Hindlimb muscle (tissue), 1 donor: ENCODE measurements at regions not wholly inside any gene's neighbourhood (a gene's known extent, or its start where the extent isn't known, plus 50 kb on each side); places are given as distances from the start of the nearest gene placed in this dataset.
"Not testable (repeated sequence)": the region's sequence is repeated elsewhere in the genome, so short reads cannot be mapped to it uniquely, and the experiment has no call there.

Source experiments
- DNase-seq: peaks from one replicate; pipeline ENCODE4 v3.0.0-alpha.2; 2013

DNA sequence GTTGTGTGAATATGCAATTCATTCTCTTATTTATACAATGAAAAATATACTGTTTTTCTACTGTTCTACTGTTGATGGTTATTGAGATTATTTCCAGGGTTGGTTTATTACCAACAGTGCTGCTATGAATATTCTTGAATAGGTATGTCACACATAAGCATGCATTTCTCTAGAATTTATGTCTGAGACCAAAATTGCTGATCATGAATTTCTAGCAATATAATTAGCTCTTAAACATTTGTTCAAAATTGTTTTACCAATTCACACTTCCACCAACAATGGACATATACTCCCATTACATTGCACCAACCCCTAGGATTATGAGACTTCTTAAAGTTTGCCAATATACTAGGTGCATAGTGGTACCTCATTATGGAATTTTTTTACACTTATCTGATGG lies 164.1 kb upstream of the KCNQ5 start:
- no peak for DNase-seq

DNA sequence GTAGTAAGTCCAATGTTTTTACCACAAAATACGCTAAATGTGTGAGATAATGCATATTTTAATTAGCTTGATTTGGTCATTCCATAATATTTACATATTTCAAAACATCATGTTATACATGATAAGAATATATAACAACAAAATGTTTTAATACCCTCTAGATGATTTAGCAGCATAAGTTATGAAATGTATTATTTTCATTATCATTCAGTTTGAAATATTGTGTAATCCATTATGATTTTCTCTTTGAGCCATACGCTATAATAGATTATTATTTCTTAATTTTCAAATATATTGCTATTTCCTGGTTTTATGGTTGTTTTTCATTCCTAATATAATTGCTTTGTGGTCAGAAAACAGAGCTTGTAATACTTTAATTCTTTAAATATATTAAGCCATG lies 163.3 kb upstream of the KCNQ5 start:
- DNase-seq, result no peak

DNA sequence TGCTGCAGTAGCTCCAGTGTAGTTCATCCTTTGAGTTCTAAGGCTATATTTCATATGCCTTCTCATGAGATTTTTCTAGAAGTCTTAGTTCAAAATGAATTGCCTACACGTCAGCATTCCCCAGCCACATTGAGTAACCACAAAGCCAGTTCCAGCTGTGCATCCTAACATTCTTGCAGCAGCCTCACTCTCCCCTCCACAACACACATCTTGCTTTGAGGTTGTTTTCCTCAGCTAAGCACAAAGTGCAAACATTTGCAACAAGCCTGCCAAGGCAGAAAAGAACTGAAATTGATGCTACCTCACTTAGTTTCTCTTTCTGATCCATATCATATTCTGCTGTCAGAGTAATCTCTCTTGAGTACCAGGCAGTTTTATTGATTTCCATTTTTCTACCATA lies 160.7 kb upstream of the KCNQ5 start:
- DNase-seq, result no peak

DNA sequence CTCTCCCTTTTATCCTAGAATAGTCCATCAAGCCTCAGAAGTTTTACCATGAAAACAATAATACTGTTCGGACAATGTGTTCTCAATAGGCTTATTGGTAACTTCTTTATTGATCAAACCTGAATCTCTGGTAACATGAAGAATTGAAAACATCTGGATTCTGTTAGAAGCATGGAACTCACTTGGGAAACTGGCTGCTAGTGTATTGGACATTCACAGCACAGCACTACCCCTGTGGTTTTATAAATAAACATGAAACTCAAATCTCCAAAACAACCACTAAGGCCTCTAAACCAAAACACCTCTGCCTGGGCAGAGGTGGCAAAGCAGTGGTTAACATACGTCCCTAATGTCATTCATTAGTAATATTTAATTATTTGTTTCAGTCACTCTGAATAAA lies 157.6 kb upstream of the KCNQ5 start:
- DNase-seq, result no peak

DNA sequence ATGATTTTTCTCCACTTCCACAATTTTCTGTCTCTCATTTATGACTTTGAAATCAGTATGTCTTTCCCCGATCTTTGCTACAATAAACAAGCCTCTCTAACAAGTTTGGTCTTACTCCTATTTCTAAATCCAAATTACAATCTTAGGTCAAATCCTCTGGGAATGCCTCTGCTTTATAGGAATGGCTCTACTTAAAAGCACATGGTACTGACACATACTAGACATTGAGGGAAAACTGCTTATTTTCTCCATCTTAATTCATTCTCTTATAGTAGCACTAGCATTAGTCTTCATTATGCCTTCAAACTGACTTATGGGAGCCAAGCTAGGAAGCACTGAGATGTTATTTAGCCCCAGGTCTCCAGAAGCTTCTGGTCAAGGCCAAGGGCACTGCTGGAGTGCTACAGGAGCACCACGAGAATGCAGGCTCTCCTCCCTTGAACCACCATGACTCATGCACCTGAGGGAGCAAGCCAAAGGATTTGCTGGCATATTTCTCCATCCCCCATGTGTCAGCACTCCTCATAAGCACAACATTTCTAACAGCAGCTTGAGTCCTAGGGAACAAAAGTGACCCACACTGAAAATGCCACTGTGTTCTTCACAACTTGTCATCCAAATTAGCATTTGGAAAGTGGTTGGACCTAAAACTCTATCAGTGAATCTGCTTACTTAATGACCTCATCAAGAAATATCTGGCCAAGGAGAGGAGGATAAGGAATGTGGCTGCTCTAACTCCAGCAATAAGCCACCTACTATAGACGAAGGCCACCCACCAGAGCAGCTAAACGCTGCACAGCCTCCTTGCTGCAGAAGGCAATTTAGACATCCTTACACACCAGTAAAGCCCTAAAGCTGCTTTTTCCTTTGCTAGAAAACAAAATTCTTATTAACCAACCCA lies 156.8 kb upstream of the KCNQ5 start:
- DNase-seq, result no peak

DNA sequence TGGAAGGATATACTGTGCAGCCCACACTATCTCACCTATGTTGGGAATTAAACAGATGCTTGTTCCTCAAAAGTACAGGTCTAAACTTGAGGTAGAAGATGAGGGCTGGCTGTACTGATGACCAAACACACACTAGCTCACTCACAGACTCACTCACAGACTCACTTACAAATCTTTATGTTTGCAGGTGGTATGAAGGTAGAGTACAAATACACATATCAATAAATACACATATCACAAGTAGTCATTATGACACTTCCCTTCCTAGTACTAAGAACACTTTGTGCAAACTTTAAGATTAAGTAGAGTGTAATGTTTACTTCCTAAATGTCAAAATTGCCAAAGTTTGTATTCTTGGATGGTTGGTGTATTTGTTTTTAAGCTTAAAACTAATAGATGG lies 155.4 kb upstream of the KCNQ5 start:
- no peak for DNase-seq

DNA sequence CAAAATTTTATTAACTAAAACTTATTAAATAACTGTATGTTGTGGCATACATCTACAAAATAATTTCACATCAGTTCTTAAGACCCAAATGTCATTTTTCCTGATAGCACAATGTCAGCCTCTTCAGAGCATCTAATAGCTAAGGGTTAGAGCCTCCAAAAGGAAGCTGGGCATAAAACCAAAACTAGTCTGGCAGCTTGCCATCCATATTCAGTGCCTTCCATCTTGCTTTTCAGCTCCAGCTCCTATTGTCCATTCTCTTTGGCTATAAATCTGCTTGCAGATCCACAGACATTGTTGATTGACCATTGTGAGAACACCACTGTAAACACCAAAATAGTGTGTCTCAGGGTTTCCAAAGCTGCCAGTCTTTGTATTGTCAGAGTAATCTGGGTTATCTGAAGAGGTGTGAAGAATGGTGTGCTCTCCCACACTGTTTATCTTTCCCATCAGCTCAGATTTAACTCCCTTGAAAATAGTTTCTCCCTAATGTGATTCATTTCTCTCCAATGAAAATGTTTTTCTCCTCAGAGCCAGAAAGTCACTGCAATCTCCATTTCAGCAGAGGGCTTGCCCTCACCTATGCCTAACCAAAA lies 154.8 kb upstream of the KCNQ5 start:
- no peak for DNase-seq

DNA sequence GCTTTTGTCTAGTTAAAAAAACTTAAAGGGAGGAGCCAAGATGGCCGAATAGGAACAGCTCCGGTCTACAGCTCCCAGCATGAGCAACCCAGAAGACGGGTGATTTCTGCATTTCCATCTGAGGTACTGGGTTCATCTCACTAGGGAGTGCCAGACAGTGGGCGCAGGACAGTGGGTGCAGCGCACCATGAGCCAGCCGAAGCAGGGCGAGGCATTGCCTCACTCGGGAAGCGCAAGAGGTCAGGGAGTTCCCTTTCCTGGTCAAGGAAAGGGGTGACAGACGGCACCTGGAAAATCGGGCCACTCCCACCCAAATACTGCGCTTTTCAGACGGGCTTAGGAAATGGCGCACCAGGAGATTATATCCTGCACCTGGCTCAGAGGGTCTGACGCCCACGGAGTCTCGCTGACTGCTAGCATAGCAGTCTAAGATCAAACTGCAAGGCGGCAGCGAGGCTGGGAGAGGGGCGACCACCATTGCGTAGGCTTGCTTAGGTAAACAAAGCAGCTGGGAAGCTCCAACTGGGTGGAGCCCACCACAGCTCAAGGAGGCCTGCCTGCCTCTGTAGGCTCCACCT lies 152.4 kb upstream of the KCNQ5 start:
- not testable (repeated sequence) for DNase-seq

DNA sequence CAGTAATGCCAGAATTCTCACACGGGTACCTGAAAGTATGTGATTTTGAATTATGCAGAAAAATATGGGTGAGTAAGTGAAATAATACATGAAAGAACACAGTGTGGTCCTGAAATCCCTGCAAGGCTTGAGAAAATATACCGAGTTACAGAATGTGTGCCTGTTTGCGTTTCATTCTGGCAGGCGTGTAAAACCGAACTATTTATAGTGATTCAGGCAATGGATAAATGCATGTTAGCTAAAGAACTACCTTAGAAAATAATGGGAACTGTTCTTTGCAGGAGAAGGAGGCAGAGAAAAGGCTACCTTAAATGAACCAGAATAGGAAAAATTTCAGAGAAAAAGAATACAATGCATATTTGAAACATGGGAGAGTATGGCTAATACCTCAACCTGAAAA lies 145.8 kb upstream of the KCNQ5 start:
- DNase-seq, result no peak

DNA sequence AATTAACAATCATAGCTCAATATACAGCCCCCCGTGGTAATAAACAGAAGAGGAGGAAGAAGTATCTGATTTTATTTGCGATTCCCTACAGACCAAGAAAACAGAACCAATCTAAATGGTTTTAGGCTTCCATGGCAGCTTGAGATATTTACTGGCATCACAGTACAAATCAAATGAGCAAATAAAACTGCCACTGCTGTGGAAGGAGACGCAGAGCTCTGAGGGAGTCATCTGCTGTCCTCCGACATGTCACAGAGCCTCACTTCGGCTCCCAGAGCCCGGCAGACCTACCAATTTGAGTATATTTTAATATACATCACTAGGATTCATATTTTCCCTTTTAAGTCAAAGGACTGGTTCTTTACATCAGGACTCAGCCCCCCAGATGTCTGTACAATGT lies 145.2 kb upstream of the KCNQ5 start:
- no peak for DNase-seq

DNA sequence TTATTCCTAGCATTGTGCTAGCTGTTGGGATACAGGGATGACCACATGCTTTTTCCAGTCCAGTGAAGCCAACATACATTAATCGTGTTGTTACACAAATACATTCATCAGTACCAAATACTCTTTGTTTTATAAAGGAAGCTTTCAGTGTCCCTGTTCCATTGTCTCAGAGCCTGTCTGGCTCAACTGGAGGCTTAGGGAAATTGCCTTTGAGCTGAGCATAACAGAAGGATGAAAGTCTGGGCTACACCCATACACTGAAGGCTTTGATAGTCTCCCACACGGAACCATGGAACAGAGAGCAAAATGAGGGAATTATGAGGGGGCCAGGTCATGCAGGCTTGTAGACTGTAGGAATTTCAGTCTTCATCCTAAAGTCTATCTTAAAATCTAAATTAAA lies 126.4 kb upstream of the KCNQ5 start:
- no peak for DNase-seq

DNA sequence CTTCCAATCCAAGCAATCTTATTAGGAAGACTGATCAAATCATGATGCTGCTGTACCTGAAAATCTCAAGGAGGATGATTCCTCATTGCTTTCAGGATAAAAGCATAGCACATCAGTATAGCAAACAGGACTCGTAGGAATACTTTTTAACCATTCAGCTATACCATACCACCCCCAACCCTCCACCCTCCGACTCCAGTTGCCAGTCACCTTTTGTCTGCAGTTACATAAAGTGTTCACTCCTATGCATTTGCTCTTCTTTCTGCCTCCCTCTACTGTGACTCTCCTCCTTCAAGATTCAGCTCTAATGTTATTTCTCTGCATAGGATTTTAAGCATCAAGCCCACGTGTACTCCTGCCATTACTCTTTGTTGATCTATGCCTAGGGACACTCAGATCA lies 124.7 kb upstream of the KCNQ5 start:
- DNase-seq, result no peak

DNA sequence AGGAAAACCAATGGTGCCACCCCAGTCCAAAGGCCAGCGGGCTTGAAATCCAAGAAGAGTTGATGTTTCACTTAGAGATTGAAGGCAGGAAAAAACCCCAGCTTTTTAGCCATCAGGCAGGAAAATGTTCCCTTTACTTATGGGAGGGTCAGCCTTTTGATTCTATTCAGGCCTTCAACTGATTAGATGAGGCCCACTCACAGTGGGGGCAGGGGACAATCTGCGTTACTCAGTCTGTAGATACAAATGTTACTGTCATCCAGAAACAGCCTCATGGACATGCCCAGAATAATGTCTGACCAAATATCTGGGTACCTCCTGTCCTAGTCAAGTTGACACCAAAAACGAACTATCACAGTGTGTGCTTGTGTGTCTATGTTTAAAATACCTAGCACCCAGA lies 121.2 kb upstream of the KCNQ5 start:
- no peak for DNase-seq

DNA sequence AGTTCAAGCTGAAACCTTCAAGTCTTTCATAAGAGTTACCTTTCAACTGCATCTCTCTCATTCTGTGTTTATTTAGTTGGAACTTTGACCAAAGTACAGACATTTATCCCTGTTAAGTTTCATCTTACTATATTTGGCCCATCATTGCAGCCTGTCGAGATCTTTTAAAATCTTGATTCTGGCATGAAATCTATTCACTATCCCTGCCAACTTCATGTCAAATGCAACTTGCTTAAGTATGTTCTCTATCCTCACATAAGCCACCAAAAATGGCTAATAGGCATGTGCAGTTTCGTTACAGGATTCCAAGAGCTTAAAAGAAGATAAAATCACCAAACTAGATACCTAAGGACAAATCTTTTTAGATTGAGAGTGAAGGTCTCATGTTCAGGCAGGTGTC lies 117.5 kb upstream of the KCNQ5 start:
- no peak for DNase-seq

DNA sequence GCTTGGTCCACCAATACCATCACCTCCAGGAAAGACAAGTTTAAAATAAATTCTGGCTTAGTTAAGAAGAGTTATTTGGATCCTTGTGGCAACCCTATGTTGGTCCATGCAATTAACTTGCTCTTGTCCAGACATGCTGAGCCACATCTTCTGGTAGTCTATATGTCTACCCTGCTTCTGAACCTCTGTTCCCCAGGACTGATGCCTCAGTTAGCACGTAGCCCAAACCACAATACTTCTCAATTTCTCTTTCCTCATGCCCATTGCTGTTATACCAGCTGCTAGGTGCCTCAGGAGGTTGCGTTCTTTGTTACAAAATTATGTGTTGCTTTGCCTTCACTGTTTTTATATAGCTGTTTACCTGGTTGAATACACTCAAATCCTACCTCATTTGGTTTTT lies 116.4 kb upstream of the KCNQ5 start:
- DNase-seq, result no peak

DNA sequence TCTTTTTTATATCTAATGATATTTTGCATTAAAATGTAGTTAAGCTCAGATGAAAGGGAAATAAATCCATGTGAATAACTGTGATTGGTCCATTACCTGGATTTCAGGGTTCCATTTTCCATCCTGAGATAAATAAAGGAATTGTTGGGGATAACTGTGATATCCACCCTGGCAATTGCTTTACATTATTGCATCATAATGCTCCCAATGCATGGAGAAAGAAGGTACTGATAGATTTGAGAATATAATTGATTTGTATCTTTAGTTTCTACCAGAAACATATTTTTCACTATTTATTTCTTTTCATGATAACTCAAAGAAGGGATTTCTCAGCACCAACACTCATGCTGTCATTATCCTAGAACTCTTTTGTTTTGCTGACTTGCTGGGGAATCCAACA lies 102.0 kb upstream of the KCNQ5 start:
- no peak for DNase-seq

DNA sequence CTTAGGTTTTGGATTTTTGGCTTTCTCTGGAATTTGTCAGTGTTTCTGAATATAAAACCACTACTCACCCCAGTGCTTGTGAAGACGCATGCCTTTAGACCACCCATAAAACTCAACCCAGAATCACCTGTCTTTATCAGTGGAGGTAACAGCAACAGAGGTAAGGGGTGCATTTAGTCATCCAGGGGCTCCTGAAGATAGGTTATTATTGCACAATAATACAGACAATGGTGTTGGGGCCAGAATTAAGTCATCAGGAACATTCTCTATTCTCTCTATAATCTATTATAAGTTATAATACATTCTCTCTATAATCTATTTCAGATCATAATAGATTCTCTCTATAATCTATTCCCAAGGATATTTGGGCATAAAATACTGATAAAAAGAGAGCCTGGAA lies 100.2 kb upstream of the KCNQ5 start:
- DNase-seq, result no peak

DNA sequence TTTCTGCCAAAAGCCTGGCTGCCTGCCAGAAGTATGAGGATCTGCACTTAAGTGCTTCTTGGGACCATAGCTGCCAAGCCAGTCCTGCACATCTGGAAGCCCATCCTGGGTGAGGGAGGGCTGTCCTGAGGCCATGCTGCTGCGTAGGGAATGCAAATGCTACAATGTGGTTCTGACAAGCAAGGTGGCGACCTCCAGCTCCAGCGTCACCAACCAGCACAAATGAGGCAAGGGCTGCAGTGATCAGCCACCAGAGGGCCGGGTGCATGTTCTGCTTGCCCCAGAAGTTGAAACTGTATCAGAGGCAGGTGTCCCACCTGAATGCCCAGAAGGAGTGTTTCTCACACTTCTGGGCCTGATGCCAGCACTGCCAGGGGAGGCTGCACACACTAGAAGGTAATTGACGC lies 99.1 kb upstream of the KCNQ5 start:
- DNase-seq, result no peak

DNA sequence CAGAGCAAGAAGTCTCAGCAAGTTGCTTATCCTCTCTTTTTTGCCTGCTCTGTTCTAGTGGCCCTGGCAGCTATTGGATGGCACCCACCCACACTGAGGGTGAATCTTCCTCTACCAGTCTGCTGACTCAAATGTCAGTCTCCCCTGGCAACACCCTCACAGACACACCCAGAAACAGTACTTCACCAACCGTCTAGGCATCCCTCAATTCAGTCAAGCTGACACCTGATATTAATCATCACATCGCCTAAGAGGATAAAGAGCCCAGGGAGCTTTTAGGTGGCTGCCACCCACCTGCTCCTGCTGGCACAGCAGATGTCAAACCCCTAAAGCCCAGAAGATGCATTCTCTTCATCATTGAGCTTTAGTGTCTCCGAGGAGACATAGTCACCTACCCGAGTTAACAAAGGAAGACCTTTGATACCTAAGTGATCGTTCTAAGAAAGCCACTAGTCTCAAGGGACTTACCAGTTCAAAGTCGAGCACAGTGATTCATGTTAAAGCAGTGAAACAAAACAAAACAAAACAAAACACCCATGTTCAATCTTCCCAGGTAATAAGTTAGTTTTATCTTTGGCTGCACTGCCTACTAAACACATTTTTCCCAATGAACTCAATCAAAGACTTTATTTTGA lies 97.7 kb upstream of the KCNQ5 start:
- no peak for DNase-seq

DNA sequence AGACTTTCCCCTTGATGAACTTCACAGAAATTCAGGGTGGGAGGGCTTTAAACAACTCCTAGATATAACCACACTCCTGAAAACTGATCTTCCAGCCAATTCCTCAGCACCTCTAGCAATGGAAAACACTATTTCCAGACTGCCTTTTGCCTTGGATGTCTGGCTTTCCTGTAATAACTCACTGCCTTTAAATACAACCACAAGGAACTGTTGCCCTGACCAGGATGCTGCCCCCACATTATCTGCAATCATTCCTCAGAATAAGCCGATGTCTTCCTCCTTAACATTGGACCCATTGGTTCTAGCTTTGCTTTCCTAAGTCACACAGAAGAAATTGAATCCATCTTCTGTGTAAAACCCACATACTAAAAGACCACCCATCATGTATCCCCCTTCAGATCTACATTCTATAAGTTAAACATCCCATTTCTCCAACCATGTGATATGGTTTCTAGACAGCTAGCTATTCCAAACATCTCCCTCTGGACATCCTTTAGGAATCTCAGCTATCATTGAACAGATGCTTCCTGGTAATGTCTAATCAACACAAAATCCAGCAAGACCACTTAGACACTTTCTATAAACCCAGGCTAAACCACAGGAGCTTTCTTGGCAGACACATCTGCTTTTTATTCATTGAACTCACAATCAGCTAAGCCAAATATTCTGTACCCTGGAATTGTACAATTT lies 95.9 kb upstream of the KCNQ5 start:
- DNase-seq, result no peak

DNA sequence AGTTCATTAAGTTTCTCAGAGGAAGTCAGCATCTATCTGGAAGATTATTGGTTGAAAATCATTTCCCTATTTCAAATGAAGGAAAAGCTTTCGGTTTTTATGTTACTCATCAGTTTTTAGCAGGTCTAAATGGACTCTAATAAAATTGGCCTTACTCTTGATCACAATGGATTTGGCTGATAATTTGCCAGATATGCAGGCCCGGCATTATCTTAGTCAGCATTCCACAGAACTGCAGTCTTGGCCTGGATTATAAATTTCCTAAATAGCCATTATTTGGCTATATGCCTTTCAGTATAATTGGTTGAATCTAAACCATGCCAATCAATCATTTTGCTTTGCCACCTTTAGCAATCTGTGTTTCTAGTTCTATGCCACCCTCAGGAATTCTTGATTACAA lies 91.7 kb upstream of the KCNQ5 start:
- DNase-seq, result no peak

DNA sequence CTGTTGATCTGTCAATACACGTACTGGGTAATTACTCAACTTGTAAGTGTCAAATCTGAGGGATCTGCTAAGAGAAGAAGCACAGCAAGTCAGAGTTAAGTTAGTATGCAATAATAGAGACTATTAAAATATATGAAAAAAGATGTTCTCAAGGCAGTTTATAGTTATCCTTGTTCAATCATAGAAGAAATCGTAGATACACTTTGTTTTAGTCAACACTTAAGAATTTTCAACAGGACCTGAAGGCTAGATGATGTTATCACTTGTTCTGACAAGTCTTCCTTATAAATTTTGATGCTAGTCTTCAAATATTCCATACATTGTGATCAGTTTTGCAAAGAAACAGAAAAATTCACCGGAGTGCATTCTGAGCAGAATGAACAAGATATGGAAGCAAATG lies 91.1 kb upstream of the KCNQ5 start:
- no peak for DNase-seq

DNA sequence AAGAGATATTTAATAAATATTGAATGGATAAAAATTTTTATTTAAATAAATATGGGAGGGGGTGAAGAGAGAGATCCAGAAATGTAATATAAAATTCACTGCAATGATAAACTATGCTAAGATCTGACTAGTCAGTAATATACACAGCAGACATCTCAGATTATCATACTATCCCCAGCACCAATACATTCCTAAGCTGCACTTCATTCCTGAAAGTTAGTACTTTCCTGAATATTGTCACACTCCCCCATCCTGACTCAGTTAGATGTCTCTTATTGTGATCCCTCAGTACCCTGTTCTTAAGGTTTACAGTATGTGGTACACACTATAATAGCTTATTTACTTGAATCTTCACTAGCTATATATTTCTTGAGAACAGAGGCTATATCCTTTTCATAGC lies 88.3 kb upstream of the KCNQ5 start:
- DNase-seq, result no peak
